NT2/D1 (cell line): ENCODE measurements at regions not wholly inside any gene's neighbourhood (a gene's known extent, or its start where the extent isn't known, plus 50 kb on each side); places are given as distances from the start of the nearest gene placed in this dataset.

Source experiments
- SUZ12 ChIP-seq: IDR thresholded peaks from 2 replicates; pipeline ENCODE4 v1.6.1; 2011; ENCODE audit not compliant: insufficient read length, insufficient read depth; ENCODE audit errors: extremely low read depth
- YY1 ChIP-seq: IDR thresholded peaks from 2 replicates; pipeline ENCODE4 v1.6.1; 2011; ENCODE audit not compliant: insufficient read length, insufficient read depth

DNA sequence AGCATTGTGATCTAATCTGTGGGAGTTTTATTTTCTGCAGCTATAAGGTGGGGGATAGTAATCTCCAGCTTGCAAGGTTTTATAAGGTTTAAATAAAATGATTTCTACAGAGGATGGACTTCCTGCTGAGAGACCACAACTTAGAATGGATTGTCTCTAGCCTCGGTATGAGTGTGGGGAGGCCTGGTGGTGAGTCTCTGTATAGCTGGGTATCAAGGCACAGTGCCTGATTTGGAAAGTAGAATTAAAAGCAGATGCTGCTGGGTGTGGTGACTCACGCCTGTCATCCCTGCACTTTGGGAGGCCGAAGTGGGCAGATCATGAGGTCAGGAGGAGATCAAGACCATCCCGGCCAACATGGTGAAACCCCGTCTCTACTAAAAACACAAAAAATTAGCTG lies 162.0 kb upstream of the GATB start:
- TF ChIP-seq YY1 = no peak
- TF ChIP-seq SUZ12 = no peak
